Motor neuron (in vitro differentiated cells): ENCODE measurements at regions not wholly inside any gene's neighbourhood (a gene's known extent, or its start where the extent isn't known, plus 50 kb on each side); places are given as distances from the start of the nearest gene placed in this dataset.
A peak's percentile ranks its signal among the peaks of the same experiment; 100 is the strongest.

ENCODE experiments used
- ATAC-seq, 8 experiments: fragments of 200-7000 bp; cut with Tn5 transposase; replicated peaks in 6 of 8; 2 replicates each; pipeline ENCODE4 v1.8.0; 2021; ENCODE audit warnings: mild to moderate bottlenecking in 8 of 8, moderate library complexity in 8 of 8
- H3K27ac ChIP-seq, 2 donors: fragments of 250-450 bp; sonication (Bioruptor Pico); 2 replicates each; pipeline ENCODE4 v1.9.0; 2021; ENCODE audit warnings: antibody characterized with exemption in 2 of 2, mild to moderate bottlenecking in 2 of 2, moderate library complexity in 1 of 2
- H3K4me1 ChIP-seq, 2 donors: fragments of 250-450 bp; sonication (Bioruptor Pico); replicated peaks in 1 of 2; 2 replicates each; pipeline ENCODE4 v1.6.1; 2021; ENCODE audit warnings: antibody characterized with exemption in 2 of 2, mild to moderate bottlenecking in 2 of 2, moderate library complexity in 1 of 2
- H3K4me3 ChIP-seq, 5 donors: fragments of 250-450 bp; sonication (Bioruptor Pico); 2 replicates each; pipeline ENCODE4 v1.9.0; 2021; ENCODE audit warnings: antibody characterized with exemption in 5 of 5, mild to moderate bottlenecking in 5 of 5, moderate library complexity in 4 of 5
- WGBS, 10 experiments: fragments of 450-650 bp; shearing (Covaris generic); methylation state at CpG; one replicate each; pipeline ENCODE4 v1.0.0; 2022; 5-methylcytosine and 5-hydroxymethylcytosine counted together
- in situ Hi-C, 9 experiments: fragments of 400-800 bp; cut with MboI; loops; one replicate each; pipeline ENCODE4 v1.15.0; 2021; ENCODE audit warnings: low sequenced_read_pairs in 9 of 9, low pct_unique_long_range_greater_than_20kb in 2 of 9; ENCODE audit not compliant: unreplicated experiment in 9 of 9

- no peak for ATAC-seq
- WGBS, 10 experiments: 4 to 100% (median 70%) methylated on average over 2 to 5 of the region's 5 CpGs; no CpG with 5 or more reads in 1 of the 10 experiments
These were observed 163.4 kb upstream of the SH3BP4 start for GRCh38 chr2:234788381-234788780.

GRCh38 chr2:234787114-234787513 is 164.7 kb upstream of the SH3BP4 start:
- no peak for ATAC-seq
- in situ Hi-C loops: loop anchor here in 1 of 9 experiments (25.0 kb wide), 1 partner anchor 200 kb away; no protein-coding TSS in a partner anchor
- peaks cover 31 to 33% of the 10 kb centered on the region in 2 donors for H3K4me1 ChIP-seq
- H3K4me3 ChIP-seq: no peak overlapping the region
- WGBS, 10 experiments: 0 to 100% (median 77%) methylated on average over 1 to 5 of the region's 6 CpGs; no CpG with 5 or more reads in 5 of the 10 experiments
- H3K27ac ChIP-seq: no peak overlapping the region

More at GRCh38 chr2:234788381-234788780, 163.4 kb upstream of the SH3BP4 start:
- H3K27ac ChIP-seq: no peak overlapping the region
- H3K4me3 ChIP-seq: no peak overlapping the region
- H3K4me1 ChIP-seq: peaks cover 40 to 45% of the 10 kb centered on the region in 2 donors
- in situ Hi-C loops: loop anchor here in 1 of 9 experiments (25.0 kb wide), 1 partner anchor 201 kb away; no protein-coding TSS in a partner anchor

GRCh38 chr2:234773764-234774409 is 177.9 kb upstream of the SH3BP4 start:
- H3K4me1 ChIP-seq: peaks cover 22 to 32% of the 10 kb centered on the region in 2 donors
- no peak overlapping the region for H3K27ac ChIP-seq
- 58 to 94% (median 74%) methylated on average over 1 to 4 of the region's 5 CpGs; no CpG with 5 or more reads in 4 of the 10 experiments for WGBS, 10 experiments
- no peak for ATAC-seq
- no peak overlapping the region for H3K4me3 ChIP-seq
- in situ Hi-C loops: no loop called here

GRCh38 chr2:234773129-234773528 is 178.7 kb upstream of the SH3BP4 start:
- peak overlapping the region; percentile 15 to 44 for H3K27ac ChIP-seq
- WGBS, 10 experiments: 44 to 100% (median 93%) methylated on average over 1 to 4 of the region's 5 CpGs; no CpG with 5 or more reads in 3 of the 10 experiments
- H3K4me1 ChIP-seq: peaks cover 22 to 32% of the 10 kb centered on the region in 2 donors
- no peak overlapping the region for H3K4me3 ChIP-seq
- in situ Hi-C loops: no loop called here
- ATAC-seq: peak in 3 of 8 experiments; percentile 13 to 30 (median 23)

- peaks cover 22 to 32% of the 10 kb centered on the region in 2 donors for H3K4me1 ChIP-seq
- in situ Hi-C loops: no loop called here
- peak overlapping the region; percentile 15 to 44 for H3K27ac ChIP-seq
- no peak overlapping the region for H3K4me3 ChIP-seq
- ATAC-seq: peak in 4 of 8 experiments; percentile 42 to 70 (median 64)
- 40 to 83% (median 78%) methylated on average over 1 to 5 of the region's 8 CpGs; no CpG with 5 or more reads in 6 of the 10 experiments for WGBS, 10 experiments
These were observed 179.1 kb upstream of the SH3BP4 start for GRCh38 chr2:234772733-234773060.

GRCh38 chr2:234771980-234772732 is 179.7 kb upstream of the SH3BP4 start:
- Histone ChIP-seq H3K4me3 (no peak overlapping the region), H3K4me1 (peaks cover 22 to 32% of the 10 kb centered on the region in 2 donors), H3K27ac (peak overlapping the region in 1 of 2 donors; percentile 44)
- 20 to 100% (median 60%) methylated on average over 1 to 6 of the region's 11 CpGs; no CpG with 5 or more reads in 1 of the 10 experiments for WGBS, 10 experiments
- peak in 7 of 8 experiments; percentile 30 to 85 (median 61) for ATAC-seq
- in situ Hi-C loops: no loop called here

- no peak overlapping the region for H3K27ac ChIP-seq
- peaks cover 22 to 32% of the 10 kb centered on the region in 2 donors for H3K4me1 ChIP-seq
- in situ Hi-C loops: no loop called here
- no peak for ATAC-seq
- 67 to 100% (median 83%) methylated on average over 1 to 2 of the region's 2 CpGs; no CpG with 5 or more reads in 4 of the 10 experiments for WGBS, 10 experiments
- H3K4me3 ChIP-seq: no peak overlapping the region
These were observed 180.6 kb upstream of the SH3BP4 start for GRCh38 chr2:234771176-234771575.

GRCh38 chr2:234770715-234771141 is 181.1 kb upstream of the SH3BP4 start:
- no peak overlapping the region for H3K27ac ChIP-seq
- no peak for ATAC-seq

GRCh38 chr2:234770031-234770506 is 181.7 kb upstream of the SH3BP4 start:
- ATAC-seq: peak in 6 of 8 experiments; percentile 16 to 81 (median 66)
- Histone ChIP-seq H3K27ac (no peak overlapping the region), H3K4me3 (no peak overlapping the region), H3K4me1 (peaks cover 22 to 37% of the 10 kb centered on the region in 2 donors)
- in situ Hi-C loops: no loop called here
- WGBS, 10 experiments: 40 to 93% (median 80%) methylated on average over 1 to 7 of the region's 11 CpGs; no CpG with 5 or more reads in 3 of the 10 experiments

More at GRCh38 chr2:234770715-234771141, 181.1 kb upstream of the SH3BP4 start:
- in situ Hi-C loops: no loop called here
- H3K4me1 ChIP-seq: peaks cover 22 to 32% of the 10 kb centered on the region in 2 donors
- H3K4me3 ChIP-seq: no peak overlapping the region

GRCh38 chr2:234768608-234769196 is 183.1 kb upstream of the SH3BP4 start:
- peak in 1 of 8 experiments; percentile 58 for ATAC-seq
- H3K4me3 ChIP-seq: no peak overlapping the region
- WGBS, 10 experiments: 20 to 100% (median 97%) methylated on average over 1 to 5 of the region's 9 CpGs; no CpG with 5 or more reads in 5 of the 10 experiments
- peaks cover 22 to 42% of the 10 kb centered on the region in 2 donors for H3K4me1 ChIP-seq
- in situ Hi-C loops: no loop called here
- H3K27ac ChIP-seq: no peak overlapping the region

- 29 to 100% (median 100%) methylated on average over 1 to 4 of the region's 5 CpGs; no CpG with 5 or more reads in 5 of the 10 experiments for WGBS, 10 experiments
- H3K4me3 ChIP-seq: no peak overlapping the region
- H3K27ac ChIP-seq: peak overlapping the region in 1 of 2 donors; percentile 57
- peaks cover 0 to 20% of the 10 kb centered on the region in 2 donors for H3K4me1 ChIP-seq
- in situ Hi-C loops: no loop called here
- peak in 3 of 8 experiments; percentile 51 to 54 (median 54) for ATAC-seq
These were observed 186.5 kb upstream of the SH3BP4 start for GRCh38 chr2:234765279-234765678.

- Histone ChIP-seq H3K27ac (no peak overlapping the region), H3K4me3 (no peak overlapping the region), H3K4me1 (peaks cover 0 to 14% of the 10 kb centered on the region in 2 donors)
- ATAC-seq: no peak
- 29 to 100% (median 94%) methylated on average over 1 to 2 of the region's 3 CpGs; no CpG with 5 or more reads in 3 of the 10 experiments for WGBS, 10 experiments
- in situ Hi-C loops: no loop called here
These were observed 187.4 kb upstream of the SH3BP4 start for GRCh38 chr2:234764372-234764771.
